GM23248 (cell line): ENCODE measurements at regions not wholly inside any gene's neighbourhood (a gene's known extent, or its start where the extent isn't known, plus 50 kb on each side); places are given as distances from the start of the nearest gene placed in this dataset.

ENCODE experiments used
- EZH2 ChIP-seq: fragments of 200-600 bp; sonication (generic); IDR thresholded peaks from 2 replicates; pipeline ENCODE4 v1.6.1; 2018; ENCODE audit warnings: antibody characterized with exemption, mild to moderate bottlenecking; ENCODE audit not compliant: insufficient read depth, poor library complexity, severe bottlenecking
- EZH2phosphoT487 ChIP-seq: fragments of 200-600 bp; sonication (generic); IDR thresholded peaks from 2 replicates; pipeline ENCODE4 v1.6.1; 2018; ENCODE audit warnings: antibody characterized with exemption, moderate library complexity, mild to moderate bottlenecking, low read depth; ENCODE audit not compliant: insufficient read depth

DNA sequence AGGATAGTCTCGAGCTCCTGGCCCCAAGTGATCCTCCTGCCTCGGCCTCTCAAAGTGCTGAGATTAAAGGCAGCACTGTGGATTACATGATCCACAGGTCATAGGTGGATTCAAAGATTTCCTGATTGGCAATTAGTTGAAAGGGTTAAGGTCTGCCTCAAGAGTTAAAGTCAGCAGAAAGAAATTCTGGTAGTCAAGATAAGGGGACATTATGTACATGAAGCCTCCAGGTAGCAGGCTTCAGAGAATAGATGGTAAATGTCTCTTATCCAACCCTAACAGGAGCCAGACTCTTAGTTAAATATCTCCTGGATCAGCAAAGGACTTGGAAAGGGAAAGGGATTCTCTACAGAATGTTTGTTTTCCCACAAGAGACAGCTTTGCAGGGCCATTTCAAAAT is 93.7 kb downstream of the SKIDA1 start:
- TF ChIP-seq EZH2phosphoT487 (no peak), EZH2 (no peak)
